ENCODE measurements at regions not wholly inside any gene's neighbourhood (a gene's known extent, or its start where the extent isn't known, plus 50 kb on each side); places are given as distances from the start of the nearest gene placed in this dataset.

- TF ChIP-seq CTCF (IDR thresholded peaks at IDR 0.05) = no peak
- TF ChIP-seq POLR2A (IDR thresholded peaks at IDR 0.05) = no peak
These were observed 88.6 kb upstream of the FRMPD3 start for GRCh38 chrX:107360788-107361360.
